SK-N-SH treated with all-trans-retinoic acid at 6 μM for 48 hours (cell line): ENCODE measurements at regions not wholly inside any gene's neighbourhood (a gene's known extent, or its start where the extent isn't known, plus 50 kb on each side); places are given as distances from the start of the nearest gene placed in this dataset.

Experiments used
- ATAC-seq: fragments of 200-7000 bp; cut with Tn5 transposase; 3 replicates; pipeline ENCODE4 v1.9.1; 2020; ENCODE audit warnings: mild to moderate bottlenecking, moderate library complexity
- ARNTL ChIP-seq: fragments of 450-650 bp; formaldehyde crosslinking; IDR thresholded peaks from 2 replicates; pipeline ENCODE4 v1.5.0; 2020; ENCODE audit warnings: low read depth, mild to moderate bottlenecking, moderate library complexity, borderline replicate concordance
- CSDC2 ChIP-seq: fragments of 250-450 bp; sonication (Bioruptor Pico); IDR thresholded peaks from 2 replicates; pipeline ENCODE4 v1.5.0; 2020; ENCODE audit warnings: mild to moderate bottlenecking, moderate library complexity
- ESRRG ChIP-seq: fragments of 250-450 bp; sonication (Bioruptor Pico); IDR thresholded peaks from 2 replicates; pipeline ENCODE4 v1.6.1; 2021; ENCODE audit warnings: mild to moderate bottlenecking
- GLIS3 ChIP-seq: fragments of 250-450 bp; sonication (Bioruptor Pico); IDR thresholded peaks from 2 replicates; pipeline ENCODE4 v1.5.0; 2020; ENCODE audit warnings: mild to moderate bottlenecking, moderate library complexity
- ISL1 ChIP-seq: fragments of 250-450 bp; sonication (Bioruptor Pico); IDR thresholded peaks from 2 replicates; pipeline ENCODE4 v2.1.2; 2022; ENCODE audit warnings: mild to moderate bottlenecking, moderate library complexity
- OSR1 ChIP-seq: fragments of 250-450 bp; sonication (Bioruptor Pico); IDR thresholded peaks from 2 replicates; pipeline ENCODE4 v1.8.0; 2022; ENCODE audit warnings: moderate library complexity, mild to moderate bottlenecking, inconsistent platforms
- PPARA ChIP-seq: fragments of 250-450 bp; sonication (Bioruptor Pico); IDR thresholded peaks from 2 replicates; pipeline ENCODE4 v1.5.0; 2020; ENCODE audit warnings: mild to moderate bottlenecking, borderline replicate concordance
- RARB ChIP-seq: fragments of 250-450 bp; sonication (Bioruptor Pico); IDR thresholded peaks from 2 replicates; pipeline ENCODE4 v1.8.0; 2021; ENCODE audit warnings: mild to moderate bottlenecking, moderate library complexity
- SNAI2 ChIP-seq: fragments of 250-450 bp; sonication (Bioruptor Pico); IDR thresholded peaks from 2 replicates; pipeline ENCODE4 v1.5.0; 2020; ENCODE audit warnings: mild to moderate bottlenecking, moderate library complexity
- TCF4 ChIP-seq: fragments of 250-450 bp; sonication (Bioruptor Pico); IDR thresholded peaks from 2 replicates; pipeline ENCODE4 v1.8.0; 2021; ENCODE audit warnings: mild to moderate bottlenecking, moderate library complexity, borderline replicate concordance
- TOX ChIP-seq: fragments of 250-450 bp; sonication (Bioruptor Pico); IDR thresholded peaks from 2 replicates; pipeline ENCODE4 v1.8.0; 2021; ENCODE audit warnings: mild to moderate bottlenecking, moderate library complexity, borderline replicate concordance
- ZFP3 ChIP-seq: fragments of 250-450 bp; sonication (Bioruptor Pico); IDR thresholded peaks from 2 replicates; pipeline ENCODE4 v1.5.0; 2020; ENCODE audit warnings: mild to moderate bottlenecking, moderate library complexity
- ZNF565 ChIP-seq: fragments of 450-650 bp; formaldehyde crosslinking; conservative IDR thresholded peaks from 2 replicates; pipeline ENCODE4 v1.5.0; 2020; ENCODE audit warnings: low read depth, mild to moderate bottlenecking, moderate library complexity
- ZNF70 ChIP-seq: fragments of 450-650 bp; formaldehyde crosslinking; IDR thresholded peaks from 2 replicates; pipeline ENCODE4 v1.5.0; 2020; ENCODE audit warnings: mild to moderate bottlenecking, moderate library complexity
- ZNF8 ChIP-seq: fragments of 450-650 bp; formaldehyde crosslinking; IDR thresholded peaks from 2 replicates; pipeline ENCODE4 v1.5.0; 2020; ENCODE audit warnings: mild to moderate bottlenecking, moderate library complexity
- TF ChIP-seq, protein P1 (sequence below): fragments of 250-450 bp; sonication (Bioruptor Pico); IDR thresholded peaks from 2 replicates; pipeline ENCODE4 v1.8.0; 2021; ENCODE audit warnings: low read depth, mild to moderate bottlenecking, moderate library complexity, borderline replicate concordance
- TF ChIP-seq, protein P2 (sequence below): fragments of 250-450 bp; sonication (Bioruptor Pico); IDR thresholded peaks from 2 replicates; pipeline ENCODE4 v1.5.1; 2021; ENCODE audit warnings: mild to moderate bottlenecking, moderate library complexity
- TF ChIP-seq, protein P3 (sequence below): fragments of 250-450 bp; sonication (Bioruptor Pico); IDR thresholded peaks from 2 replicates; pipeline ENCODE4 v1.5.1; 2020; ENCODE audit warnings: low read depth, mild to moderate bottlenecking, moderate library complexity
- TF ChIP-seq, protein P4 (sequence below): fragments of 250-450 bp; sonication (Bioruptor Pico); IDR thresholded peaks from 2 replicates; pipeline ENCODE4 v1.5.0; 2020; ENCODE audit warnings: mild to moderate bottlenecking, moderate library complexity
- TF ChIP-seq, protein P5 (sequence below): fragments of 250-450 bp; sonication (Bioruptor Pico); IDR thresholded peaks from 2 replicates; pipeline ENCODE4 v1.8.0; 2020; ENCODE audit warnings: mild to moderate bottlenecking, moderate library complexity, borderline replicate concordance

DNA sequence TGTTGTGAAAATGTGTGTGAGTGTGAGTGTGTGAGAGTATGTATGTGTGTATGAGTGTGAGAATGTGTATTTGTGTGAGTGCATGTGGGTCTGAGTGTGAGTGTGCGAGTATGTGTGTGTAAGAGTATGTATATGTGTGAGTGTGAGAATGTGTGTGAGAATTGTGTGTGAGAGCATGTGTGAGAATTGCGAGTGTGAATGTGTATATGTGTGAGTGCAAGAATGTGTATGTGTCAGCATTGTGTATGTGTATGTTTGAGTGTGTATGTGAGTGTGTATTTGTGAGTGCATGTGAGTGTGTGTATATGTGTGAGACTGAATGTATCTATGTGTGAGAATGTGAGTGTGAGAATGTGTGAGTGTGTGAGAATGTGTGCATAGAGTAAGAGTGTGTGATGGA, 72.0 kb upstream of the PCBD1 start:
- TF ChIP-seq ISL1 (no peak), ESRRG (CRISPR knock-in tag) (no peak), ZFP3 (CRISPR knock-in tag) (no peak), RARB (CRISPR knock-in tag) (no peak), ARNTL (CRISPR knock-in tag) (no peak), GLIS3 (no peak), PPARA (CRISPR knock-in tag) (no peak)
- TF ChIP-seq, protein P1, sequence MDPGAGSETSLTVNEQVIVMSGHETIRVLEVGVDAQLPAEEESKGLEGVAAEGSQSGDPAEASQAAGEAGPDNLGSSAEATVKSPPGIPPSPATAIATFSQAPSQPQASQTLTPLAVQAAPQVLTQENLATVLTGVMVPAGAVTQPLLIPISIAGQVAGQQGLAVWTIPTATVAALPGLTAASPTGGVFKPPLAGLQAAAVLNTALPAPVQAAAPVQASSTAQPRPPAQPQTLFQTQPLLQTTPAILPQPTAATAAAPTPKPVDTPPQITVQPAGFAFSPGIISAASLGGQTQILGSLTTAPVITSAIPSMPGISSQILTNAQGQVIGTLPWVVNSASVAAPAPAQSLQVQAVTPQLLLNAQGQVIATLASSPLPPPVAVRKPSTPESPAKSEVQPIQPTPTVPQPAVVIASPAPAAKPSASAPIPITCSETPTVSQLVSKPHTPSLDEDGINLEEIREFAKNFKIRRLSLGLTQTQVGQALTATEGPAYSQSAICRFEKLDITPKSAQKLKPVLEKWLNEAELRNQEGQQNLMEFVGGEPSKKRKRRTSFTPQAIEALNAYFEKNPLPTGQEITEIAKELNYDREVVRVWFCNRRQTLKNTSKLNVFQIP (CRISPR knock-in tag): no peak
- TF ChIP-seq, all 23 proteins: peak for 0
- ATAC-seq: no peak

DNA sequence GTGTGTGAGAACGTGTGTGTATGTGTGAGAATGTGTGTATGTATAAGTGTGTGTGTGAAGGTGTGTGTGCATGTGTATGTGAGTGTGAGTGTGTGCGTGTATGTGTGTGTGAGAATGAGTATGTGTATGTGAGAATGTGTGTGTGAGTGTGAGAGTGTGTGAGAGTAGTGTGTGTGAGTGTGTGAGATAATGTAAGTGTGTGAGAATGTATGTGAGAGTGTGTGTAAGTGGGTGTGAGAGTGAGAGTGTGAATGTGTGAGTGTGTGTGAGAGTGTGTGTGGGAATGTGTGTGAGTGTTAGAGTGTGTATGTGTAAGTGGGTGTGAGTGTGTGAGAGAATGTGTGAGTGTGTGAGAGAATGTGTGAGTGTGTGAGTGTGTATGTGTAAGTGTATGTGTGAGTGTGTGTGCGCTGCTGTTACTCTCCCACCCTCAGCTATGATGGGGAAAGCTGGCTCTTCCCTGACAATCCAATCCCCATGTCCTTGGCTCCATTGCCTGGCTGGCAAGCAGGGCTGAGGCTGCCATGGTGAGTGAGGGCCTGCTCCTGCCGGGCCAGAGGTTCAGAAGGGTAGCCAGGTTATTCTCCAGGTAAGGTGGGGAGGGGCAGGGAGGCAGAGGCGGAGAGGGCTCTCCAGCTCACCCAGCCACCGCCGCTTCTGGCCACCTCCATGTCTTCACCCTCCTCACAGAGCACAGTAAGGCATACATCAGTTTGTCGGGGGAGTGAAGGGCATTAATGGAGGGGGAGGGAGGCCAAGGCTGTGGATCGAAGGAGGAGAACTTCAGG, 72.6 kb upstream of the PCBD1 start:
- TF ChIP-seq OSR1 (CRISPR knock-in tag) (no peak), TCF4 (CRISPR knock-in tag) (no peak), ISL1 (no peak), SNAI2 (CRISPR knock-in tag) (no peak), CSDC2 (CRISPR knock-in tag) (no peak), ZNF8 (no peak), RARB (CRISPR knock-in tag) (no peak), ARNTL (CRISPR knock-in tag) (no peak), TOX (CRISPR knock-in tag) (no peak), ESRRG (CRISPR knock-in tag) (no peak), GLIS3 (no peak), ZFP3 (CRISPR knock-in tag) (no peak), PPARA (CRISPR knock-in tag) (no peak), ZNF565 (CRISPR knock-in tag) (no peak)
- TF ChIP-seq, protein P2, sequence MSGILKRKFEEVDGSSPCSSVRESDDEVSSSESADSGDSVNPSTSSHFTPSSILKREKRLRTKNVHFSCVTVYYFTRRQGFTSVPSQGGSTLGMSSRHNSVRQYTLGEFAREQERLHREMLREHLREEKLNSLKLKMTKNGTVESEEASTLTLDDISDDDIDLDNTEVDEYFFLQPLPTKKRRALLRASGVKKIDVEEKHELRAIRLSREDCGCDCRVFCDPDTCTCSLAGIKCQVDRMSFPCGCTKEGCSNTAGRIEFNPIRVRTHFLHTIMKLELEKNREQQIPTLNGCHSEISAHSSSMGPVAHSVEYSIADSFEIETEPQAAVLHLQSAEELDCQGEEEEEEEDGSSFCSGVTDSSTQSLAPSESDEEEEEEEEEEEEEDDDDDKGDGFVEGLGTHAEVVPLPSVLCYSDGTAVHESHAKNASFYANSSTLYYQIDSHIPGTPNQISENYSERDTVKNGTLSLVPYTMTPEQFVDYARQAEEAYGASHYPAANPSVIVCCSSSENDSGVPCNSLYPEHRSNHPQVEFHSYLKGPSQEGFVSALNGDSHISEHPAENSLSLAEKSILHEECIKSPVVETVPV: no peak
- TF ChIP-seq, protein P3, sequence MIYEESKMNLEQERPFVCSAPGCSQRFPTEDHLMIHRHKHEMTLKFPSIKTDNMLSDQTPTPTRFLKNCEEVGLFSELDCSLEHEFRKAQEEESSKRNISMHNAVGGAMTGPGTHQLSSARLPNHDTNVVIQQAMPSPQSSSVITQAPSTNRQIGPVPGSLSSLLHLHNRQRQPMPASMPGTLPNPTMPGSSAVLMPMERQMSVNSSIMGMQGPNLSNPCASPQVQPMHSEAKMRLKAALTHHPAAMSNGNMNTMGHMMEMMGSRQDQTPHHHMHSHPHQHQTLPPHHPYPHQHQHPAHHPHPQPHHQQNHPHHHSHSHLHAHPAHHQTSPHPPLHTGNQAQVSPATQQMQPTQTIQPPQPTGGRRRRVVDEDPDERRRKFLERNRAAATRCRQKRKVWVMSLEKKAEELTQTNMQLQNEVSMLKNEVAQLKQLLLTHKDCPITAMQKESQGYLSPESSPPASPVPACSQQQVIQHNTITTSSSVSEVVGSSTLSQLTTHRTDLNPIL (CRISPR knock-in tag): no peak
- TF ChIP-seq, protein P4, sequence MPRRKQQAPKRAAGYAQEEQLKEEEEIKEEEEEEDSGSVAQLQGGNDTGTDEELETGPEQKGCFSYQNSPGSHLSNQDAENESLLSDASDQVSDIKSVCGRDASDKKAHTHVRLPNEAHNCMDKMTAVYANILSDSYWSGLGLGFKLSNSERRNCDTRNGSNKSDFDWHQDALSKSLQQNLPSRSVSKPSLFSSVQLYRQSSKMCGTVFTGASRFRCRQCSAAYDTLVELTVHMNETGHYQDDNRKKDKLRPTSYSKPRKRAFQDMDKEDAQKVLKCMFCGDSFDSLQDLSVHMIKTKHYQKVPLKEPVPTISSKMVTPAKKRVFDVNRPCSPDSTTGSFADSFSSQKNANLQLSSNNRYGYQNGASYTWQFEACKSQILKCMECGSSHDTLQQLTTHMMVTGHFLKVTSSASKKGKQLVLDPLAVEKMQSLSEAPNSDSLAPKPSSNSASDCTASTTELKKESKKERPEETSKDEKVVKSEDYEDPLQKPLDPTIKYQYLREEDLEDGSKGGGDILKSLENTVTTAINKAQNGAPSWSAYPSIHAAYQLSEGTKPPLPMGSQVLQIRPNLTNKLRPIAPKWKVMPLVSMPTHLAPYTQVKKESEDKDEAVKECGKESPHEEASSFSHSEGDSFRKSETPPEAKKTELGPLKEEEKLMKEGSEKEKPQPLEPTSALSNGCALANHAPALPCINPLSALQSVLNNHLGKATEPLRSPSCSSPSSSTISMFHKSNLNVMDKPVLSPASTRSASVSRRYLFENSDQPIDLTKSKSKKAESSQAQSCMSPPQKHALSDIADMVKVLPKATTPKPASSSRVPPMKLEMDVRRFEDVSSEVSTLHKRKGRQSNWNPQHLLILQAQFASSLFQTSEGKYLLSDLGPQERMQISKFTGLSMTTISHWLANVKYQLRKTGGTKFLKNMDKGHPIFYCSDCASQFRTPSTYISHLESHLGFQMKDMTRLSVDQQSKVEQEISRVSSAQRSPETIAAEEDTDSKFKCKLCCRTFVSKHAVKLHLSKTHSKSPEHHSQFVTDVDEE (CRISPR knock-in tag): no peak
- TF ChIP-seq, protein P5, sequence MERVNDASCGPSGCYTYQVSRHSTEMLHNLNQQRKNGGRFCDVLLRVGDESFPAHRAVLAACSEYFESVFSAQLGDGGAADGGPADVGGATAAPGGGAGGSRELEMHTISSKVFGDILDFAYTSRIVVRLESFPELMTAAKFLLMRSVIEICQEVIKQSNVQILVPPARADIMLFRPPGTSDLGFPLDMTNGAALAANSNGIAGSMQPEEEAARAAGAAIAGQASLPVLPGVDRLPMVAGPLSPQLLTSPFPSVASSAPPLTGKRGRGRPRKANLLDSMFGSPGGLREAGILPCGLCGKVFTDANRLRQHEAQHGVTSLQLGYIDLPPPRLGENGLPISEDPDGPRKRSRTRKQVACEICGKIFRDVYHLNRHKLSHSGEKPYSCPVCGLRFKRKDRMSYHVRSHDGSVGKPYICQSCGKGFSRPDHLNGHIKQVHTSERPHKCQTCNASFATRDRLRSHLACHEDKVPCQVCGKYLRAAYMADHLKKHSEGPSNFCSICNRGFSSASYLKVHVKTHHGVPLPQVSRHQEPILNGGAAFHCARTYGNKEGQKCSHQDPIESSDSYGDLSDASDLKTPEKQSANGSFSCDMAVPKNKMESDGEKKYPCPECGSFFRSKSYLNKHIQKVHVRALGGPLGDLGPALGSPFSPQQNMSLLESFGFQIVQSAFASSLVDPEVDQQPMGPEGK (CRISPR knock-in tag): no peak

DNA sequence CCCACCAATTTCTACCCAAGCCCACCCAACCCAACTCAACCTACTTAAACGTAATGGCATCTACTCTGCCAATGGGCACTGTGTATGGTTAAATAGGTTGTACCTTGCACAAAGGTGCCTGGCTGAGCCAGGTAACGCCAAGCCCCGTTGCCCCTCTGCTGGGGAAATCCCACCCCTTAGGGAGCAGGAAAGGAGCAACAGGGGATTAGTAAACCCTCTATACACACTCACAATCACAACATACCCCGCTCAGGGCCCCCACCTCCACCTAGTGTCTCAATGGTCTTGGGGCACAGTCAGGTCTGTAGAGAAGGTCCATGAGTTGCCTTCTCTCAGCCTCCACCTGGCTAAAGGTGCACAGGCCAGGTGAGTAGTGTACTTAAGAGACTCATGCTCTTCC, 74.3 kb upstream of the PCBD1 start:
- TF ChIP-seq, protein P3 (CRISPR knock-in tag): no peak
- TF ChIP-seq SNAI2 (CRISPR knock-in tag) (no peak), ZNF8 (no peak), ESRRG (CRISPR knock-in tag) (no peak), ZNF70 (no peak)
- no peak for ATAC-seq

More for the DNA sequence above, 72.6 kb upstream of the PCBD1 start:
- ATAC-seq: no peak
